ENCODE measurements at regions not wholly inside any gene's neighbourhood (a gene's known extent, or its start where the extent isn't known, plus 50 kb on each side); places are given as distances from the start of the nearest gene placed in this dataset.

DNA sequence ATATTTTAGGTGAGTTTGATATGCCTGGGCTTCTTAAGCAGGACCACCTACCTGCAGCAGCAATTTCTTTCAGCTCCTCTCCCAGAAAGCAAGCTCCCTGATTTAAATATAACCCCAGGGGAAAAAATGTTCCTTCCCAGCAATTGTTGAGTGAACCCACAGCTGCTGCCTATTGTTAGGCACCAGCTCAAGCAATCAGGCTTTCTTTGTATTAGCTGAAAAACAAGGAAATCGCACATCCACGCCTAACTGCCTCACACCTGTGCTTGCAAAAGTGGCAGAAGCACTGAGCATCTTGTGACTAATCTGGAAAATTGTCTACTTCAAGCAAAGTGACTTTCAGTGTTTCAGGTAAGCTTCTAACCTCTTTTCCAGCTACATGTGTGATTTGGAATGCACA, 432.2 kb downstream of the SMARCA1 start:
- TF ChIP-seq CTCF (IDR thresholded peaks at IDR 0.05), result no peak
- TF ChIP-seq EZH2phosphoT487 (IDR thresholded peaks at IDR 0.05), result no peak
- no peak for TF ChIP-seq EZH2 (IDR thresholded peaks at IDR 0.05)
